SH-SY5Y (cell line): ENCODE measurements at regions not wholly inside any gene's neighbourhood (a gene's known extent, or its start where the extent isn't known, plus 50 kb on each side); places are given as distances from the start of the nearest gene placed in this dataset.

Experiments used
- GATA2 ChIP-seq: IDR thresholded peaks from 2 replicates; pipeline ENCODE4 v1.6.1; 2011; ENCODE audit warnings: mild to moderate bottlenecking, low read depth, low read length
- GATA3 ChIP-seq: IDR thresholded peaks from 2 replicates; pipeline ENCODE4 v1.6.1; 2011; ENCODE audit warnings: low read depth, mild to moderate bottlenecking, low read length, moderate library complexity

- no peak for TF ChIP-seq GATA3
- no peak for TF ChIP-seq GATA2
Measured at GRCh38 chr2:122132147-122132691, 376.8 kb downstream of the TSN start.

- TF ChIP-seq GATA2 (no peak), GATA3 (no peak)
Measured at GRCh38 chr2:122135021-122135937, 379.8 kb downstream of the TSN start.

- TF ChIP-seq GATA2 (no peak), GATA3 (no peak)
Measured at GRCh38 chr2:122136056-122136455, 380.6 kb downstream of the TSN start.

- no peak for TF ChIP-seq GATA3
- no peak for TF ChIP-seq GATA2
Measured at GRCh38 chr2:122138561-122138960, 383.1 kb downstream of the TSN start.

GRCh38 chr2:122139739-122140420, 384.4 kb downstream of the TSN start:
- no peak for TF ChIP-seq GATA3
- TF ChIP-seq GATA2 = no peak

- TF ChIP-seq GATA2 (no peak), GATA3 (no peak)
Measured at GRCh38 chr2:122144884-122145283, 389.4 kb downstream of the TSN start.

GRCh38 chr2:122145856-122146255, 390.4 kb downstream of the TSN start:
- no peak for TF ChIP-seq GATA2
- TF ChIP-seq GATA3 = no peak

- TF ChIP-seq GATA2 (no peak), GATA3 (no peak)
Measured at GRCh38 chr2:122148128-122148767, 392.8 kb downstream of the TSN start.

- TF ChIP-seq GATA3 = no peak
- no peak for TF ChIP-seq GATA2
Measured at GRCh38 chr2:122150524-122151280, 395.3 kb downstream of the TSN start.

GRCh38 chr2:122152571-122152970, 397.1 kb downstream of the TSN start:
- TF ChIP-seq GATA3 (no peak), GATA2 (no peak)

GRCh38 chr2:122156176-122156890, 400.9 kb downstream of the TSN start:
- no peak for TF ChIP-seq GATA3
- no peak for TF ChIP-seq GATA2

GRCh38 chr2:122157158-122157557, 401.7 kb downstream of the TSN start:
- TF ChIP-seq GATA3 = no peak
- TF ChIP-seq GATA2 = no peak

- no peak for TF ChIP-seq GATA2
- TF ChIP-seq GATA3 = no peak
Measured at GRCh38 chr2:122163617-122164016, 408.2 kb downstream of the TSN start.

- TF ChIP-seq GATA3 (no peak), GATA2 (no peak)
Measured at GRCh38 chr2:122164964-122165363, 409.5 kb downstream of the TSN start.
